ENCODE measurements at regions not wholly inside any gene's neighbourhood (a gene's known extent, or its start where the extent isn't known, plus 50 kb on each side); places are given as distances from the start of the nearest gene placed in this dataset.
A peak's percentile ranks its signal among the peaks of the same experiment; 100 is the strongest.

DNA sequence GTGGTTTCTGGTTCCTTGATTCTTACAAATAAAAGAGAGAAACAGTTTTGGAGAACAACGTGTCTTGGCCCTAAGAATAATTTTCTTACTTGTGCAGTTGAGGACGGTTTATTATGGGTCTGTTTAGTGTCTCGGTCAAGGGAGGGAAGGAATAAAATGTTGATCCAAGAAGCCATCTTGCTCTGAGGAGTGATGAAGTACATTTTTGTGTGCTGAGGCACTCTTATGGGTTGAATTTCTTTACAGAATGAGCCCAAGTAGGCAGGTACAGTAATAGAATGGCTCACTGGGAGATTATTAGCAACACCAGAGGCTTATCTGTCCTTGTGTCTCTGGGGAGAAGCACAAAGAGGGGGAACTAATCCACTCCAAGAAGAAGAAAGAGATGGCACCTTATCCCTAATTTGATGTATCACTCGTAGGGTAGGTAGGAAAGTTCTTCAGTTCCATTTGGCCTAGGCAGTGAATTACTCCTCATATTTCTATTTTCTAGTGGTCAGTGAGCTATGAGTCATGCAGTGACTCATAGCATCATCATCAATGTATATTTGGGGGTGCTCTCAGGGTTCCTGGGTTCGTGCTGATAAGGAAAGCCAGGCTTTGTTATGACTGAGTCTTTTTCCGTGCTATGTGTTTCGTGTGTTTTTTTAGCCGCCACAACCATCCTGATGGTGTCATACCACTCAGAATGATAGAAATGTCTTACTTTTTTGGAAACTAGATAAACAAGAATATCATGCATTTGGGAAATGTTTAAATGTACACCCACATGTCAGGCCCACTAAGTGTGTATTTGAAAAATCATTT, 250.1 kb upstream of the CTAGE1 start:
- TF ChIP-seq, protein P1, sequence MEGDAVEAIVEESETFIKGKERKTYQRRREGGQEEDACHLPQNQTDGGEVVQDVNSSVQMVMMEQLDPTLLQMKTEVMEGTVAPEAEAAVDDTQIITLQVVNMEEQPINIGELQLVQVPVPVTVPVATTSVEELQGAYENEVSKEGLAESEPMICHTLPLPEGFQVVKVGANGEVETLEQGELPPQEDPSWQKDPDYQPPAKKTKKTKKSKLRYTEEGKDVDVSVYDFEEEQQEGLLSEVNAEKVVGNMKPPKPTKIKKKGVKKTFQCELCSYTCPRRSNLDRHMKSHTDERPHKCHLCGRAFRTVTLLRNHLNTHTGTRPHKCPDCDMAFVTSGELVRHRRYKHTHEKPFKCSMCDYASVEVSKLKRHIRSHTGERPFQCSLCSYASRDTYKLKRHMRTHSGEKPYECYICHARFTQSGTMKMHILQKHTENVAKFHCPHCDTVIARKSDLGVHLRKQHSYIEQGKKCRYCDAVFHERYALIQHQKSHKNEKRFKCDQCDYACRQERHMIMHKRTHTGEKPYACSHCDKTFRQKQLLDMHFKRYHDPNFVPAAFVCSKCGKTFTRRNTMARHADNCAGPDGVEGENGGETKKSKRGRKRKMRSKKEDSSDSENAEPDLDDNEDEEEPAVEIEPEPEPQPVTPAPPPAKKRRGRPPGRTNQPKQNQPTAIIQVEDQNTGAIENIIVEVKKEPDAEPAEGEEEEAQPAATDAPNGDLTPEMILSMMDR (IDR thresholded peaks at IDR 0.05; ENCODE audit: insufficient read depth, low read depth, low read length): no peak
- peak; percentile 45 for DNase-seq (ENCODE audit: low read depth)
- H3K36me3 ChIP-seq (ENCODE audit: control insufficient read depth, insufficient read depth, low read length): no peaks in the 10 kb centered on the region
- no peak overlapping the region for H3K4me3 ChIP-seq (ENCODE audit: low read depth, low read length)
- no peaks in the 10 kb centered on the region for H3K27me3 ChIP-seq (ENCODE audit: control insufficient read depth, insufficient read depth, low read length)
- CTCF ChIA-PET: no interaction called here
- POLR2A ChIA-PET: no interaction called here

DNA sequence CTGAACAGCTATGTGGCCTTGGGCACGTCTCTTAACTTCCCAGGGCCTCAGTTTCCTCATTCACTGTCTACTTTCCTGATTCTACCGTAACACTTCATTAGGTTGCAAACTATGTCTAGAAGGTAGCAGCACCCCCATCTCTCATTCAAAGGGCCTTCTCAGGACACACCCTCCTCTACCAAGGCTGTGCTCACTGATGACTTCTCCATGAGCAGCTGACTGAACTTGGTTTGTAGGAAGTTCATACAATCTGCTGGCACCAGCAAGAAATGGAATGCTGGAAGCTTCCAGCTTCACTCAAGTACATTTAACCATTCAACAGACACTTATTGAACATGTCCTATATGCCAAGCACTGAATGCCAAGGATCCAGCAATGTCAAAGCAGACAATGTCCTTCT, 250.8 kb upstream of the CTAGE1 start:
- Histone ChIP-seq H3K27me3 (ENCODE audit: control insufficient read depth, insufficient read depth, low read length) (no peaks in the 10 kb centered on the region), H3K36me3 (ENCODE audit: control insufficient read depth, insufficient read depth, low read length) (no peaks in the 10 kb centered on the region), H3K4me3 (ENCODE audit: low read depth, low read length) (no peak overlapping the region)
- TF ChIP-seq, protein P1 (IDR thresholded peaks at IDR 0.05; ENCODE audit: insufficient read depth, low read depth, low read length): no peak
- DNase-seq (ENCODE audit: low read depth): no peak
- POLR2A ChIA-PET: no interaction called here
- CTCF ChIA-PET: no interaction called here

DNA sequence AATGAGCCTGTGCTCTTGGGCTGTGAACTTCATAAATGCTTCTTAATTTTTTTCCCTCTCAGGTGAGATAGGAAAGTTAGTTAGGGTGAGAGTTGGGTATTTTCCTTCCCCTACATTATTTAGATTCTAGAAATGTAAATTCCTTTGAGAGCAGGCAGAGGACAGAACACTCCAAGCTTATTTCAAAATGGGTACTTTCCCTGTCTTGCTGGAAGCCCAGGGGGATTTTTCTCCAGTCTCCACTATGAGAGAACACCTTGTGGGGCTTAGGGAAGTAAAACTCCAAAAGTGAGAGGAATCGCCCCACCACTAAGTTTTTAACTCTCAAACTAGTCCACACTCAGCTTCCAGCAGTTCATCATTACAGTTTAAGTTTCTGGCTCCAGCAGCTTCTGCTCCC, 253.2 kb upstream of the CTAGE1 start:
- CTCF ChIA-PET: no interaction called here
- POLR2A ChIA-PET: no interaction called here

DNA sequence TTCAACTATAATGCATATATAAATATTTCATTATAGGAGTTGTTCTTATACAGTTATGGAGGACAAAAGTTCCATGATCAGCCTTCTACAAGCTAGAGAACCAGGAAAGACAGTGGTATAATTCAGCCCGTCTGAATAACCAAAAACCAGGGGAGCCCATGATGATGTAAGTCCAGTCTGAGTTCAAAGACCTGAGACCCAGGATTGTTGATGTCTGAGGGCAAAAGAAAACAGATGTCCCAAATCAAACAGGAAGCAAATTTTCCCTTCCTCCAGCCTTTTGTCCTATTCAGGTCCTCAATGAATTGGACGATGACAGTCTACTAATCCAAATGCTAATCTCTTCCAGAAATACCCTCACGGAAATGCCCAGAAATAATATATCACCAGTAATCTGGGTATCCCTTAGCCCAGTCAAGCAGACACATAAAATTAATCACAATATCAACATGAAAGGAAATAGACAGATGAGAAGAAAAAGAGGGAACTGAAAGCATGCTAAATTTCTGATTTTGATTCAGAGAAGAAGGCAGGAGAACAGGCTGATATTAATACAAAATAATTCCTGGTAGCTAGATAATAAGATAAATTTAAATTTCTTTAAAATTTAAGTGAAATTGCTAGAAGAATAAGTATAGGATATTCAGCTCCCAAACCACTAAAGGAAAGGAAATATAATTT, 255.6 kb upstream of the CTAGE1 start:
- ChIA-PET CTCF (interaction anchor here (0.7 kb wide), 1 partner anchor 828 kb away, joined by 3 read pairs; no protein-coding TSS in a partner anchor), POLR2A (no interaction called here)
- DNase-seq (ENCODE audit: low read depth): no peak
- H3K36me3 ChIP-seq (ENCODE audit: control insufficient read depth, insufficient read depth, low read length): no peaks in the 10 kb centered on the region
- H3K27me3 ChIP-seq (ENCODE audit: control insufficient read depth, insufficient read depth, low read length): no peaks in the 10 kb centered on the region
- H3K4me3 ChIP-seq (ENCODE audit: low read depth, low read length): no peak overlapping the region
- TF ChIP-seq, protein P1 (IDR thresholded peaks at IDR 0.05; ENCODE audit: insufficient read depth, low read depth, low read length): no peak

More for the DNA sequence above, 253.2 kb upstream of the CTAGE1 start:
- Histone ChIP-seq H3K4me3 (ENCODE audit: low read depth, low read length) (no peak overlapping the region), H3K27me3 (ENCODE audit: control insufficient read depth, insufficient read depth, low read length) (no peaks in the 10 kb centered on the region), H3K36me3 (ENCODE audit: control insufficient read depth, insufficient read depth, low read length) (no peaks in the 10 kb centered on the region)
- TF ChIP-seq, protein P1 (IDR thresholded peaks at IDR 0.05; ENCODE audit: insufficient read depth, low read depth, low read length): no peak
- DNase-seq (ENCODE audit: low read depth): no peak

DNA sequence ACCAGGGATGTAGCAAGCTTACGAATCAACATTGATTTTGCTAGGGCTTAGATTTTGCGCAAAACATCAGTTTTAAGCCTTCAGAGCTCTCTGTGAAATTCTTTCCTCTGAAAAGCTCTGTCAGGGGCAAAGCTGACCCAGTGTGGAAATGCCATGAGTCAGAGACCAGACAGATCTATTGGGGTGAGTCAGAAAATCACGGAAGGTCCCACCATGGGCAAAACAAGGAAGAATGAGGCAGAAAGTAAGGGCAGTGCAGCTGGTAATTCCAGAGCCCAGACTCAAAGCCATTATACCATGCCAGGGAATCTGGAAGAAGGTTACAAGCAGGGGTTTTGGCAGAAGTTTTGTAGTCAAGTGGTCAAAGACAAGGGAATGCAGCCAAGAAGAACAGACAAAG, 256.6 kb upstream of the CTAGE1 start:
- POLR2A ChIA-PET: no interaction called here
- TF ChIP-seq, protein P1 (IDR thresholded peaks at IDR 0.05; ENCODE audit: insufficient read depth, low read depth, low read length): no peak
- CTCF ChIA-PET: interaction anchor here (0.8 to 1.1 kb wide), 2 partner anchors 23 to 29 kb away, joined by 3 read pairs; no protein-coding TSS in a partner anchor
- H3K4me3 ChIP-seq (ENCODE audit: low read depth, low read length): no peak overlapping the region
- DNase-seq (ENCODE audit: low read depth): peak; percentile 61
- H3K36me3 ChIP-seq (ENCODE audit: control insufficient read depth, insufficient read depth, low read length): no peaks in the 10 kb centered on the region
- H3K27me3 ChIP-seq (ENCODE audit: control insufficient read depth, insufficient read depth, low read length): no peaks in the 10 kb centered on the region
